BJ (cell line): ENCODE measurements at regions not wholly inside any gene's neighbourhood (a gene's known extent, or its start where the extent isn't known, plus 50 kb on each side); places are given as distances from the start of the nearest gene placed in this dataset.

ENCODE experiments used
- CTCF ChIA-PET: fragments of 350-600 bp; formaldehyde crosslinking; extraction: SDS; loops from one replicate; lab custom pipeline; 2021; ENCODE audit warnings: antibody characterized with exemption, inconsistent platforms; lab: Yijun Ruan, JAX
- POLR2A ChIA-PET: fragments of 300-600 bp; sonication (Branson Sonifier 250); formaldehyde crosslinking; extraction: SDS; loops from one replicate; lab custom pipeline; 2021; ENCODE audit warnings: antibody characterized with exemption; lab: Charles Lee
- DNase-seq: peaks from one replicate; pipeline ENCODE4 v3.0.0-alpha.2; 2011; ENCODE audit warnings: low read depth
- H3K27me3 ChIP-seq: 2 replicates; pipeline ENCODE4 v1.6.0; 2011; ENCODE audit warnings: low read length; ENCODE audit not compliant: control insufficient read depth, insufficient read depth
- H3K36me3 ChIP-seq: 2 replicates; pipeline ENCODE4 v1.5.1; 2011; ENCODE audit warnings: low read length; ENCODE audit not compliant: control insufficient read depth, insufficient read depth
- H3K4me3 ChIP-seq: 2 replicates; pipeline ENCODE4 v1.5.1; 2011; ENCODE audit warnings: low read depth, mild to moderate bottlenecking, control low read depth, low read length
- TF ChIP-seq, protein P1 (sequence below): IDR thresholded peaks from 2 replicates; pipeline ENCODE4 v1.5.1; 2011; ENCODE audit warnings: low read depth, mild to moderate bottlenecking, control low read depth, inconsistent platforms, low read length, moderate library complexity; ENCODE audit not compliant: insufficient read depth

DNA sequence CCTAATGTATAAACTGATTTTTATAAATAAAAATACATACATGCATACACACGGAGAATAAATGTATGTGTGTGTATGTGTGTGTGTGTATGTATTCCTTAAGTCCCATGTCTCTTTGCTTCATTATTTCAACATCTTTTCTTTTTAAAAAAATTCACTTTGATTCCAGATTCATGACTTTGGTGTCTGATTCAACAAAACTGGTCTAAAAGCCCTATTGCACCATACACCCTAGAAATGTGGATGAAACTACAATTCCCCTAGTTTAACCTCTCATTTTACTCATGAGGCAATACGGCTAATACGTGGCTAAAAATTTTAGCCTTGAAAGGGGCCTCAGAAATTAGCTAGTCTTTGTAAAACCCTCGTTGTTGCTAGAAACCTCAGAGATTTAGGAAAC lies 228.1 kb downstream of the ADAMTS9 start:
- ChIA-PET CTCF (interaction anchor here (1.0 kb wide), 1 partner anchor 16 kb away, joined by 3 read pairs; no protein-coding TSS in a partner anchor), POLR2A (no interaction called here)
- Histone ChIP-seq H3K36me3 (no peaks in the 10 kb centered on the region), H3K4me3 (no peak overlapping the region), H3K27me3 (peaks cover 9% of the 10 kb centered on the region)
- peak; percentile 9 for DNase-seq
- TF ChIP-seq, protein P1, sequence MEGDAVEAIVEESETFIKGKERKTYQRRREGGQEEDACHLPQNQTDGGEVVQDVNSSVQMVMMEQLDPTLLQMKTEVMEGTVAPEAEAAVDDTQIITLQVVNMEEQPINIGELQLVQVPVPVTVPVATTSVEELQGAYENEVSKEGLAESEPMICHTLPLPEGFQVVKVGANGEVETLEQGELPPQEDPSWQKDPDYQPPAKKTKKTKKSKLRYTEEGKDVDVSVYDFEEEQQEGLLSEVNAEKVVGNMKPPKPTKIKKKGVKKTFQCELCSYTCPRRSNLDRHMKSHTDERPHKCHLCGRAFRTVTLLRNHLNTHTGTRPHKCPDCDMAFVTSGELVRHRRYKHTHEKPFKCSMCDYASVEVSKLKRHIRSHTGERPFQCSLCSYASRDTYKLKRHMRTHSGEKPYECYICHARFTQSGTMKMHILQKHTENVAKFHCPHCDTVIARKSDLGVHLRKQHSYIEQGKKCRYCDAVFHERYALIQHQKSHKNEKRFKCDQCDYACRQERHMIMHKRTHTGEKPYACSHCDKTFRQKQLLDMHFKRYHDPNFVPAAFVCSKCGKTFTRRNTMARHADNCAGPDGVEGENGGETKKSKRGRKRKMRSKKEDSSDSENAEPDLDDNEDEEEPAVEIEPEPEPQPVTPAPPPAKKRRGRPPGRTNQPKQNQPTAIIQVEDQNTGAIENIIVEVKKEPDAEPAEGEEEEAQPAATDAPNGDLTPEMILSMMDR, result no peak

DNA sequence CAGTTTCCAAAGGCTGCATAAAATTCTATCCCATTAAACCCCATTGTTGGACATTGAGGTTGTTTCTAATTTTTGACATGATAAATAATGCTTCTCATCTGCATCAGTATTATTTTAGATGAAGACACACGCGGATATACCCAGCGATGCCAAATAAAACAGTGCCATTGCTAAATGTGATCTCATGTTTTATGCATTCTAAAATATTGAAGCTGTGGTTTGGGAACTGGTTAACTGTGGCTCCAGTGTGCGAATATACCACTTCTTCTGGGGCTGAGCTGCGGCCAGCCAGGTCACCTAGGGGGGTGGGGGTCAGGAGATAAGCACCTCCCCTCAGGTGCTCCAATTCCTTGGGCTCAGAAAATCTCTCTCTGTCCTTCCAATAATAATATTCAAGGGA lies 230.0 kb downstream of the ADAMTS9 start:
- DNase-seq, result no peak
- Histone ChIP-seq H3K4me3 (no peak overlapping the region), H3K36me3 (no peaks in the 10 kb centered on the region), H3K27me3 (peaks cover 5% of the 10 kb centered on the region)
- TF ChIP-seq, protein P1, result no peak
- ChIA-PET CTCF (no interaction called here), POLR2A (no interaction called here)

DNA sequence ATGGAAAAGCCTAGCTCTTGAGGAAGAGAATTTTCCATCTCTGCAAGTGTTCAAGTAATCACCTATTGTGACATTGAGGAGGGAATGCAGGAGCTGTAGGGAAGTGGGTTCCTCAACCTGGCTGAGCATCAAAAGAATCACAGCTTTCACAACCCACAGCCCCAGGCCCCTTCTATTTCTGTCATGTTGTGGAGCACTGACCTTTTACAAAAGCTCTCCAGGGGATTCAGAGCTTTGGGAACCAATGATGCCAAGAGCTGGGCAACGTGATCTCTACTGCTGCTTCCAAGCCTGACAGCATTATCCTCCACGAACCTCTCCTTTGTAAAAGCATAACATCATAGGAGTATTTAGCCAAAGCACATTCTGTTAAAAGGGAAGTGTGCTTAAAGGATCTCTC lies 231.1 kb downstream of the ADAMTS9 start:
- Histone ChIP-seq H3K4me3 (no peak overlapping the region), H3K36me3 (no peaks in the 10 kb centered on the region), H3K27me3 (peaks cover 8% of the 10 kb centered on the region)
- TF ChIP-seq, protein P1, result no peak
- ChIA-PET POLR2A (no interaction called here), CTCF (interaction anchor here (0.6 kb wide), 1 partner anchor 426 kb away, joined by 3 read pairs; no protein-coding TSS in a partner anchor)
- no peak for DNase-seq

DNA sequence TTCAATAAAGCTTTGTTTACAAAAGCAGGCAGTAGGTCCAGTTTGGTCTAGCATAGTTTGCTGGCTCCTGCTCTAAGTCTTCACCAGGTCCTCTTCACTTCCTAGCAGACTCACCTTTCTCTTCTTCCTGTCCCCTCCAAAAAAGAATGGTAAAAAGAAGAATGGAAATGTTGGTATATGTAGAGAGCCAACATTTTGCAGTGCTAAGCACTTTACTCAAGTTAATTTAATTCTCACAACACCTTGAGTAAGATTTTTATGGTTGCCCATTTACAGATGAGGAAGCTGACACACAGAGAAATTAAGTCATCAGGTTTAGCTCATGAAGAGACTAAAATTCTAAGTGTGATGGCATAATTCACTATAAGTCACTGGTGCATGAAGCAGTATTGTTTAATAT lies 230.1 kb upstream of the PRICKLE2 start:
- TF ChIP-seq, protein P1, result no peak
- H3K36me3 ChIP-seq, result no peaks in the 10 kb centered on the region
- H3K4me3 ChIP-seq, result no peak overlapping the region
- DNase-seq, result no peak
- peaks cover 13% of the 10 kb centered on the region for H3K27me3 ChIP-seq
- CTCF ChIA-PET, result interaction anchor here (1.2 to 1.6 kb wide), 2 partner anchors 9 to 12 kb away, joined by 3 read pairs; no protein-coding TSS in a partner anchor
- POLR2A ChIA-PET, result no interaction called here

DNA sequence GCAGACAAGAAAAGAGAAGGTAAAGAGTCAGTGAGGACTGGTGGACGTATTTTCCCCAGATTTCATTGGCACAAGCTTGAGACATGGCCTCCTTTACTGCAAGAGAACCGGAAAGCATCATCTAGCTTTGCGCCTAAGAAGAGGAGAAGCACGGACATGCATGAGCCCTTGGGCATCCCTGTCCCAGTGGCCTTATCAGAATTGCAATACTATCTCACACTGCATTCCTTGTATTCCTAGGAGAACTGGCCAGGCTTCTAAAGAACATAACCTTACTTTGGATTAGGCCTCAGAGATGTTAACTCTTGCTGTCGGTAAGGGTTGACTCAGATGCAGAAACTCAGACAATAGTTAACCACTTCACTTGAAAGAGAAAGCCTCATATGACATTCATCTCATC lies 229.5 kb upstream of the PRICKLE2 start:
- ChIA-PET CTCF (interaction anchor here (1.2 to 1.6 kb wide), 2 partner anchors 9 to 11 kb away, joined by 3 read pairs; no protein-coding TSS in a partner anchor), POLR2A (no interaction called here)
- TF ChIP-seq, protein P1, result no peak
- DNase-seq, result no peak
- peaks cover 13% of the 10 kb centered on the region for H3K27me3 ChIP-seq
- no peak overlapping the region for H3K4me3 ChIP-seq
- H3K36me3 ChIP-seq, result no peaks in the 10 kb centered on the region
